MM.1S (cell line): ENCODE measurements at regions not wholly inside any gene's neighbourhood (a gene's known extent, or its start where the extent isn't known, plus 50 kb on each side); places are given as distances from the start of the nearest gene placed in this dataset.

Experiments
- DNase-seq: peaks from one replicate; pipeline ENCODE4 v3.0.0-alpha.2; 2015
- H2AFZ ChIP-seq: fragments of 300-600 bp; sonication (generic); 2 replicates; pipeline ENCODE4 v1.6.0; 2016; ENCODE audit warnings: antibody characterized with exemption, low read length
- H3F3A ChIP-seq: fragments of 300-600 bp; sonication (generic); 2 replicates; pipeline ENCODE4 v1.6.1; 2016; ENCODE audit warnings: mild to moderate bottlenecking, antibody characterized with exemption, low read length, moderate library complexity, mixed read lengths; ENCODE audit not compliant: insufficient read depth
- H3K27ac ChIP-seq: fragments of 300-600 bp; sonication (generic); 2 replicates; pipeline ENCODE4 v1.5.1; 2016; ENCODE audit warnings: mild to moderate bottlenecking, low read length
- H3K27me3 ChIP-seq: fragments of 300-600 bp; sonication (generic); replicated peaks from 2 replicates; pipeline ENCODE4 v1.6.0; 2016; ENCODE audit warnings: low read length; ENCODE audit not compliant: insufficient read depth
- H3K36me3 ChIP-seq: fragments of 300-600 bp; sonication (generic); replicated peaks from 2 replicates; pipeline ENCODE4 v1.6.1; 2016; ENCODE audit warnings: mild to moderate bottlenecking, low read length, mixed read lengths; ENCODE audit not compliant: insufficient read depth
- H3K4me1 ChIP-seq: fragments of 300-600 bp; sonication (generic); 2 replicates; pipeline ENCODE4 v1.6.1; 2016; ENCODE audit warnings: low read length, mixed read lengths
- H3K4me2 ChIP-seq: fragments of 300-600 bp; sonication (generic); 2 replicates; pipeline ENCODE4 v1.6.0; 2016; ENCODE audit warnings: low read depth, low read length
- H3K4me3 ChIP-seq: fragments of 300-600 bp; sonication (generic); 2 replicates; pipeline ENCODE4 v1.5.1; 2016; ENCODE audit warnings: low read length, mixed read lengths
- H3K79me2 ChIP-seq: fragments of 300-600 bp; sonication (generic); 2 replicates; pipeline ENCODE4 v1.6.1; 2016; ENCODE audit warnings: mixed run types, low read length, mixed read lengths
- H3K9ac ChIP-seq: fragments of 300-600 bp; sonication (generic); 2 replicates; pipeline ENCODE4 v1.6.1; 2016; ENCODE audit warnings: low read length, mixed read lengths
- H3K9me2 ChIP-seq: fragments of 300-600 bp; sonication (generic); replicated peaks from 2 replicates; pipeline ENCODE4 v1.6.1; 2016; ENCODE audit warnings: mild to moderate bottlenecking, low read length, mixed read lengths; ENCODE audit not compliant: insufficient read depth
- H3K9me3 ChIP-seq: fragments of 300-600 bp; sonication (generic); replicated peaks from 2 replicates; pipeline ENCODE4 v1.6.1; 2016; ENCODE audit warnings: mild to moderate bottlenecking, low read length, mixed read lengths; ENCODE audit not compliant: insufficient read depth
- H4K20me1 ChIP-seq: fragments of 300-600 bp; sonication (generic); 2 replicates; pipeline ENCODE4 v1.6.1; 2016; ENCODE audit warnings: mild to moderate bottlenecking, low read length, moderate library complexity, mixed read lengths; ENCODE audit not compliant: insufficient read depth
- CTCF ChIP-seq: fragments of 300-600 bp; sonication (generic); IDR thresholded peaks from 2 replicates; pipeline ENCODE4 v1.5.1; 2016; ENCODE audit warnings: antibody characterized with exemption, low read length, mixed read lengths
- EZH2 ChIP-seq: fragments of 300-600 bp; sonication (generic); optimal IDR thresholded peaks from 2 replicates; pipeline ENCODE3; 2017; ENCODE audit warnings: low read depth, mild to moderate bottlenecking, antibody characterized with exemption, low read length, mixed read lengths
- EZH2phosphoT487 ChIP-seq: fragments of 300-600 bp; sonication (generic); IDR thresholded peaks from 2 replicates; pipeline ENCODE4 v1.6.1; 2018; ENCODE audit warnings: antibody characterized with exemption, low read length

GRCh38 chr3:106208251-106208650, 339.4 kb upstream of the CBLB start:
- no peak overlapping the region for H3K4me3 ChIP-seq
- TF ChIP-seq CTCF (no peak), EZH2 (no peak), EZH2phosphoT487 (no peak)
- no peak overlapping the region for H3K4me2 ChIP-seq
- H4K20me1 ChIP-seq = no peaks in the 10 kb centered on the region
- no peaks in the 10 kb centered on the region for H3K36me3 ChIP-seq
- H3K4me1 ChIP-seq = no peaks in the 10 kb centered on the region
- H2AFZ ChIP-seq = no peak overlapping the region
- no peak for DNase-seq
- no peaks in the 10 kb centered on the region for H3K79me2 ChIP-seq
- no peaks in the 10 kb centered on the region for H3K9me3 ChIP-seq
- H3K27ac ChIP-seq = no peak overlapping the region
- no peaks in the 10 kb centered on the region for H3K27me3 ChIP-seq
- no peaks in the 10 kb centered on the region for H3K9me2 ChIP-seq
- H3K9ac ChIP-seq = no peak overlapping the region
- H3F3A ChIP-seq = no peaks in the 10 kb centered on the region

GRCh38 chr3:106208967-106209366, 340.2 kb upstream of the CBLB start:
- Histone ChIP-seq H3K4me3 (no peak overlapping the region), H3K9ac (no peak overlapping the region), H3K4me2 (no peak overlapping the region), H2AFZ (no peak overlapping the region), H3K27ac (no peak overlapping the region), H4K20me1 (no peaks in the 10 kb centered on the region), H3K9me3 (no peaks in the 10 kb centered on the region), H3K79me2 (no peaks in the 10 kb centered on the region), H3K36me3 (no peaks in the 10 kb centered on the region), H3K4me1 (no peaks in the 10 kb centered on the region), H3K27me3 (no peaks in the 10 kb centered on the region), H3F3A (no peaks in the 10 kb centered on the region), H3K9me2 (no peaks in the 10 kb centered on the region)
- DNase-seq = no peak
- no peak for TF ChIP-seq CTCF
- no peak for TF ChIP-seq EZH2
- TF ChIP-seq EZH2phosphoT487 = no peak

GRCh38 chr3:106209482-106209881, 340.7 kb upstream of the CBLB start:
- Histone ChIP-seq H3K36me3 (no peaks in the 10 kb centered on the region), H3K27ac (no peak overlapping the region), H3K4me2 (no peak overlapping the region), H3F3A (no peaks in the 10 kb centered on the region), H3K9me3 (no peaks in the 10 kb centered on the region), H4K20me1 (no peaks in the 10 kb centered on the region), H3K4me1 (no peaks in the 10 kb centered on the region), H2AFZ (no peak overlapping the region), H3K9ac (no peak overlapping the region), H3K4me3 (no peak overlapping the region), H3K9me2 (no peaks in the 10 kb centered on the region), H3K27me3 (no peaks in the 10 kb centered on the region), H3K79me2 (no peaks in the 10 kb centered on the region)
- TF ChIP-seq EZH2phosphoT487 = no peak
- no peak for TF ChIP-seq EZH2
- TF ChIP-seq CTCF = no peak
- DNase-seq = no peak
